Mucosa of rectum (tissue), 2 donors: ENCODE measurements at regions not wholly inside any gene's neighbourhood (a gene's known extent, or its start where the extent isn't known, plus 50 kb on each side); places are given as distances from the start of the nearest gene placed in this dataset.

ENCODE experiments used
- H3K27ac ChIP-seq, 2 donors: one replicate each; pipeline ENCODE4 v1.7.0; 2013; ENCODE audit warnings: inconsistent platforms in 2 of 2, low read depth in 2 of 2, low read length in 2 of 2
- H3K27me3 ChIP-seq, 2 donors: one replicate each; pipeline ENCODE4 v1.7.0; 2013; ENCODE audit warnings: low read length in 2 of 2; ENCODE audit not compliant: control insufficient read depth in 2 of 2, insufficient read depth in 2 of 2
- H3K36me3 ChIP-seq, 2 donors: one replicate each; pipeline ENCODE4 v1.7.0; 2013; ENCODE audit warnings: low read length in 2 of 2; ENCODE audit not compliant: control insufficient read depth in 2 of 2, insufficient read depth in 2 of 2
- H3K4me1 ChIP-seq, 2 donors: one replicate each; pipeline ENCODE4 v1.7.0; 2013; ENCODE audit warnings: low read length in 2 of 2, mild to moderate bottlenecking in 1 of 2; ENCODE audit not compliant: control insufficient read depth in 2 of 2, insufficient read depth in 2 of 2
- H3K4me3 ChIP-seq, 2 donors: one replicate each; pipeline ENCODE4 v1.7.0; 2013; ENCODE audit warnings: low read length in 2 of 2
- H3K9ac ChIP-seq, 2 donors: one replicate each; pipeline ENCODE4 v1.7.0; 2013; ENCODE audit warnings: low read length in 2 of 2, low read depth in 1 of 2, mild to moderate bottlenecking in 1 of 2
- H3K9me3 ChIP-seq, 2 donors: one replicate each; pipeline ENCODE4 v1.7.0; 2013; ENCODE audit warnings: low read length in 2 of 2; ENCODE audit not compliant: control insufficient read depth in 2 of 2
- donor health status: healthy.
- donor health status: Normal muscosa, but diverticular disease.

DNA sequence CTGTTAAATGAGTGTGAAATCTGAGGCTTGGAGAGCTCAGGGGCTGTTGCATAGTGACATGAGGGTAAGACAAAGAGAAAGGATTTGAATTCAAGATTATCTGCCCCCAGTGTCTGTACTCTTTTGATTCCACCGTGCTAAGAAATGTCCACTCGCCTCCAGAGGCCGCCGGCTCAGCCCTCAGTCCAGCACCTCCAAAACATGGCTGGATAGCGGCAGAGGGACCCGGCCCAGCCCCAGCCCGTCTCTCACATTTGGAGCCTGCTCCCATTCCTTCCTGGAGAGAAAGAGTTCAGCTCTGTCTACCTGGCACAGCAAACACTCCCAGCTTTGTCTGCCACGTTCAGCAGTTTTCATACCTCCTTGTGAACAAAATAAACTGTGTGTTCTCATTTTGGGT is 84.8 kb upstream of the IQSEC1 start:
- peaks cover 0 to 3% of the 10 kb centered on the region in 2 donors for H3K9me3 ChIP-seq
- H3K36me3 ChIP-seq = no peaks in the 10 kb centered on the region
- H3K4me3 ChIP-seq = no peak overlapping the region
- no peak overlapping the region for H3K27ac ChIP-seq
- H3K4me1 ChIP-seq = no peaks in the 10 kb centered on the region
- no peaks in the 10 kb centered on the region for H3K27me3 ChIP-seq
- no peak overlapping the region for H3K9ac ChIP-seq

DNA sequence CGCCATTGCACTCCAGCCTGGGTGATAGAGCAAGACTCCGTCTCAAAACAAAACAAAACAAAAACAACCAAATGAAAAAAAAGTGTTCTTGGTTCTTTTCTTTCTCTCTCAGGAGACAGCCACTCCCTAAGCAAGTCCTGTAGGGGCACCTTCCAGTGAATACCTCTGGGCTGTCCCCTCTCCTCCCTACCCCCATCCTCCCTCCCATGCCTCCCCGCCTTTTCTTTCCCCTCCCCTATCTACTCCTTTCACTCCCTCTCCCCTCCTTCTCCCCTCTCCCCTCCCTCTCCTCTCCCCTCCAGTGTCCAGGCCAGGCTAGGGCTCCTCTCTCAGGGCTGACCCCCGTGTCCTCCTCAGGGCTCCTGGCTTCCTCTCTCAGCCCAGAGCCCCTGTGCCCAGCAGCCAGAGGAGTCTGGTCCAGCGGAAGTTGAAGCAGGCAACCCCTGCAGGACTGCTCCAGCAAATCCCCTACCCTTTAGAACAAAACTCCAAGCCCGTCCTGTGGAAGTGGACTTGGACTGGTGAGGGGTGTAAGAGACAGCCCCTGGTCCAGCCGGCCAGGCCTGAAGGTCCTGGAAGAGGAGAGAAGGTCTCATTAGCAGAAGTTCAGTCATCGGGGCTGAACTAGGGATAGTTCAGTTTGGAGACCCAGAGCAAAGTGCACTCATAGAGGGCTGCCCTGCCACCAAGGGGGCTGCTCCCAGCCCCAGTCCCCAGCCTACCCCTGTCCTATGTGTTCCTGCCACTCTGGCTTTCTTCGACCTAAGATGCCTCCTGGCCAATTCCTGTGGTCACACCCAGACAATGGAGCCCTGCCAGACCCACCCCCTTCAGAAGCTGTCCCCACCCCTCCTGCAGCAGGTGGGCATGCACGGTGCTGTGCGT is 79.8 kb upstream of the IQSEC1 start:
- Histone ChIP-seq H3K36me3 (no peaks in the 10 kb centered on the region), H3K4me1 (no peaks in the 10 kb centered on the region), H3K9me3 (peaks cover 0 to 3% of the 10 kb centered on the region in 2 donors), H3K9ac (no peak overlapping the region), H3K4me3 (no peak overlapping the region), H3K27ac (no peak overlapping the region), H3K27me3 (no peaks in the 10 kb centered on the region)

DNA sequence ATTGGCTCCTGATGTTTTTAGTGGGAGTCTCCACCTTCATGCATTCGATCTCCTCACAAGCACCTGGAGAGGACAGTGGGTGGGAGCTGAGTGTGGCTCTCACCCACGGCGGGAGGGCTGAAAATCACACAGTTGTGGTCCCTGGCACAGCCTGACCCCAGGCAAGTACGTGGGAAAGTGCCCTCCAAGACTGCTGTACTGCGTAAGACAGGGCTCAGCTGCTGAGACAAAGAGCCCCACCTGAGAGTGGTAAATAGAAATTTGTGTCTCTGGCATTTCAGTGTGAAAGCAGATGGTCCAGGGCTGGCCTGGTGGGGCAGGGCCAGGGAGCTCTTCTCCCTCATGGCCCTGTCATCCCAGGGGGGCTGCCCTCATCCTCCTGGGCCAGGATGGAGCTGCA is 77.4 kb upstream of the IQSEC1 start:
- Histone ChIP-seq H3K27ac (no peak overlapping the region), H3K36me3 (no peaks in the 10 kb centered on the region), H3K9ac (no peak overlapping the region), H3K4me1 (no peaks in the 10 kb centered on the region), H3K27me3 (no peaks in the 10 kb centered on the region), H3K4me3 (no peak overlapping the region), H3K9me3 (no peaks in the 10 kb centered on the region)

DNA sequence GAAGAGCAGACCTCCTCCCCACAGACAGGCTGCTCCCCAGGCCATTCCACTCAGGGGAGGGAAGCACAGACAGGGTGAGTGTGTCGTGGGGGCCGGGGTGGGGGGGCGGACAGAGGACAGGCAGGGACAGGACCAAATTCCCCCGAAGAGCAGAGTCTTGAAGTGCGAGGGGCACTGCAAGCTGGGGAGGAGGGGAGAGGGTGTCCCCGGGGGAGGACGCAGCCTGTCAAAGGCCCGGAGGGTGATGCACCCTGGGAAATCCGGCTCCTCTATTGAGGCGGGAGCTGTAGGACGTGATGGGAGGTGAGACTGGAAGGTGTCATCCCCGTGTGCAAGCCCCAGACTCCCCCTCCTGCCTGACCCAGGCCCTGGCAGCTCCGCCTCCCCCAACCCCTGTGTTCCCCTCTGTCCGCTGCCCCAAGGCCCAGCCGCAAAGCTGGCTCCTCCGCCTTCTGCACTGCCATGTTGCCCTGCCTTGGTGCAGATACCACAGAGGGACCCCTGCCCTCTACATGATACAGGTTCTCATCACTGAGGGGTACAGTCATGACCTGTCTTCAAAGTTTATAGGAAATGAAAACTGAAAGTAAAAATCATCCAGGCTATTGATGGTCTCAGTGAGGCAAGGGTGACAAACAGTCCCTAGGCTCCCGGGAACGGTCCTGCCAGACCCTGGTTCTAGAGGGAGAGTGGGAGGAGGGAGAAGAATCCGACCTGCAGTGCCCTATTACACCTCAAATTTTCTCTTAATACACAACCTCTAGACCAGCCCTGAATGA is 76.3 kb upstream of the IQSEC1 start:
- no peak overlapping the region for H3K4me3 ChIP-seq
- no peak overlapping the region for H3K9ac ChIP-seq
- H3K36me3 ChIP-seq = no peaks in the 10 kb centered on the region
- no peaks in the 10 kb centered on the region for H3K27me3 ChIP-seq
- H3K4me1 ChIP-seq = no peaks in the 10 kb centered on the region
- no peak overlapping the region for H3K27ac ChIP-seq
- H3K9me3 ChIP-seq = no peaks in the 10 kb centered on the region

DNA sequence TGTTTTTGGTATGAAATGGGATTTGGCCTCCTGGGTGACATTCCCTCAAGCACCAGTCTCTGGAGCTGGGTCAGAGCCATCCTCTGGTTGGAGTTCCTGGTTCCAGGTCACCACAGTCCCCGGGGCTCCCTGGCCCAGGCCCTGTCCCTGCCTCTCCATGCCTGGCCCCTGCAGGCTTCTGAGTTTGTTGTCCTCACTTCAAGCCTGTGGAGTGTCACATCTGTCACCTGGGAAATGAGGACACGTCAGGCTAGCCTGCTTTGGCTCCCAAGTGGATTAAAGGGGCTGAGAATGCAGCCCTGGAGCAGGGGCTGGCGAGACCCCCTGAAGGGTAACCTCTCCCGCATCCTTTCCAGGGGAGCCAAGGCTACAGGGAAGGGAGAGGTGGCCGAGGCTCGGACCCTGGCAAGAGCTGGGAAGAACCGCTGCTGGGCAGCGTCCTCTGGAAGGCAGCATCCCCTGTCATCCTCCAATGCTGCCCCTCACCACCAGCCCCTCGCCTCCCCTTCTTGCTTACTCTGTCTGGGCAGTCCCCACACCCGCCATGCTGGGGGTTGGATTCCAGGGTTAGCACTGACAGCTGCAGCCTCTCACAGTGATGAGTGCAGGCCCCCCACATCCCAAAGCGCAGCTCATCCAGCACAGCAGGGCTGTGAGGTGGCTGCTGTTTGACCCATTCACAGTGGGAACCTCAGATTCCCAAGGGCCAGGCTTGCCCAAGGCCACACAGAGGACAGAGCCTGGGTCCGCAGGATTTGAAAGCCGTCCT is 75.5 kb upstream of the IQSEC1 start:
- H3K9me3 ChIP-seq = no peaks in the 10 kb centered on the region
- H3K27ac ChIP-seq = no peak overlapping the region
- H3K4me3 ChIP-seq = no peak overlapping the region
- no peak overlapping the region for H3K9ac ChIP-seq
- no peaks in the 10 kb centered on the region for H3K27me3 ChIP-seq
- H3K36me3 ChIP-seq = no peaks in the 10 kb centered on the region
- no peaks in the 10 kb centered on the region for H3K4me1 ChIP-seq

DNA sequence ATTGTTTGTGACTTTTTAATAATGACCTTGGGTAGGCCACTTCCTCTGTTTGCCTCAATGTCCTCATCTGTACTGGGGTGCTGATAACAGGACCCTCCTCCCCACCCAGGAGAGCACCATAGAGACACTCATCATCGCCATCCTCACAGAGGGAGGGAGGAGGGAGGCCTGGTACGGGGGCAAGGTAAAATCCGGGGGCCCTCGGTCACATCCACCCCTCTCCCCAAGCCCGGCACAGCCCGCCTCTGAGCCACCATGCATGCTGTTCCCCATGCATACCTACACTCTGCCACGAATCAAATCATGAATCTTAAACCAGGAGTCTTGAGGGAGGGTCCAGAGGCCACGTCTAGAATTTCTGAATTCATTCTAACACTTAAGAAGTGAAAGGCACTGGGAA is 74.9 kb upstream of the IQSEC1 start:
- no peaks in the 10 kb centered on the region for H3K27me3 ChIP-seq
- no peaks in the 10 kb centered on the region for H3K4me1 ChIP-seq
- no peak overlapping the region for H3K9ac ChIP-seq
- H3K4me3 ChIP-seq = no peak overlapping the region
- H3K9me3 ChIP-seq = no peaks in the 10 kb centered on the region
- no peak overlapping the region for H3K27ac ChIP-seq
- H3K36me3 ChIP-seq = no peaks in the 10 kb centered on the region

DNA sequence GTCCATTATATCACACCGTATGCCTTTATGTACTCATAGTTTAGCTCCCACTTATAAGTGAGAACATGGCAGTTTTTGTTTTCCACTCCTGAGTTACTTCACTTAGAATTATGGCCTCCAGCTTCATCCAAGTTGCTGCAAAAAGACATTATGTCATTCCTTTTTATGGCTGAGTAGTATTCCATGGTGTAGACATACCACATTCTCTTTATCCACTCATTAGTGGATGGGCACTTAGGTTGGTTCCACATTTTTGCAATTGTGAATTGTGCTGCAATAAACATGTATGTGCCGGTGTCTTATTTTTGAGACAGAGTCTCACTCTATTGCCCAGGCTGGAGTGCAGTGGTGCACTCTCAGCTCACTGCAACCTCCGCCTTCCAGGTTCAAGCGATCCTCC is 74.1 kb upstream of the IQSEC1 start:
- Histone ChIP-seq H3K9me3 (no peaks in the 10 kb centered on the region), H3K4me1 (no peaks in the 10 kb centered on the region), H3K36me3 (no peaks in the 10 kb centered on the region), H3K9ac (no peak overlapping the region), H3K27me3 (no peaks in the 10 kb centered on the region), H3K27ac (no peak overlapping the region), H3K4me3 (no peak overlapping the region)

DNA sequence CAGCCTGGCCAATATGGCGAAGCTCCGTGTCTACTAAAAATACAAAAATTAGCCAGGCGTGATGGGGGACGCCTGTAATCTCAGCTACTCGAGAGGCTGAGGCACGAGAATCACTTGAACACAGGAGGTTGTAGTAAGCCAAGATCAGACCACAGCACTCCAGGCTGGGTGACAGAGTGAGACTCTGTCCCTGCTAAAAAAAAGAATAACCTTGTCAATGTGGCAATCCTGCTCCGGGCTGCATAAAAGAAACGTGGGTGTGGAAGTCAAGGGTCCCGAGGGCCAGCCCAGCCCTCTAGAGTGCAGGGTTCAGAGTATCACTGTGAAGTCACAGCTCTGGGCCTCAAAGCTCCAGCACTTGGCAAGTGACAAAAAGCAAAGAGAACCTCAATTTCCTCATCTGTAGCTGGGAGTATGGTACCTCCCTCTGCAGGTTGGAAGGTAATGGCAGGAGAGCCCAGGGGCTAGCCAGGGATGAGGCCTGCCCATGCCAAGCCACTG is 73.5 kb upstream of the IQSEC1 start:
- Histone ChIP-seq H3K9me3 (no peaks in the 10 kb centered on the region), H3K27me3 (no peaks in the 10 kb centered on the region)

DNA sequence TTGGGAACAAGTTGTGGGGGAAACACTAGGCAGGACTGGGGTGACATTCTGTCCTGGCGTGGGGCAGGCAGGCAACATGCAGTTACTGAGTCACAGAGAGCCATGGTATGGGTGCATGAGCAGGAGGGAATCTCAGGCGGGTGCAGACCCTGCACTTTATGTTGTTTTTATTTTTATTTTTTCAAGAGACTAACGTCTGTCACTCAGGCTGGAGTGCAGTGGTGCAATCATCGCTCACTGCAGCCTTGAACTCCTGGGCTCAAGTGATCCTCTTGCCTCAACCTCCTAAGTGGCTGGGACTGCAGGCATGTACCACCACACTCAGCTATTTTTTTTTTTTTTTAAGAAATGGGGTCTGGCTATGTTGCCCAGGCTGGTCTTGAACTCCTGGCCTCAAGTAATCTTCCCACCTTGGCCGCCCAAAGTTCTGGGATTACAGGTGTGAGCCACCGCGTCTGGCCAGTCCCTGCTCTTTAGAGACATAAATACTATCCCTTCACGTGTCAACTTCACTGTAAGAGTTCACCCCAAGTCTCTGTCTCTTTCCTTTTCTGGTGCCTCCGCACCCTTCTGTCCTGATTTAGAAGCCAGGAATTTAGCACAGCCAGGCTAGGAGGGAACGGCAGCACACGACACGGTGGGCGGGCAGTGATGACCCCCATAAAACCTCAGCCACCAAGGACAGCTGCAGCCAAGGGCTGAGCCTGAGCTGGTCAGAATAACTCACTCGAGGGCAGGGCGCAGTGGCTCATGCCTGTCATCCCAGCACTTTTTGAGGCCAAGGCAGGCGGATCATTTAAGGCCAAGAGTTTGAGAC is 72.8 kb upstream of the IQSEC1 start:
- peaks cover 0 to 2% of the 10 kb centered on the region in 2 donors for H3K27me3 ChIP-seq
- H3K27ac ChIP-seq = no peak overlapping the region
- H3K4me1 ChIP-seq = no peaks in the 10 kb centered on the region

More for the DNA sequence above, 73.5 kb upstream of the IQSEC1 start:
- Histone ChIP-seq H3K4me3 (no peak overlapping the region), H3K9ac (no peak overlapping the region), H3K36me3 (no peaks in the 10 kb centered on the region), H3K4me1 (no peaks in the 10 kb centered on the region), H3K27ac (no peak overlapping the region)

More for the DNA sequence above, 72.8 kb upstream of the IQSEC1 start:
- Histone ChIP-seq H3K36me3 (no peaks in the 10 kb centered on the region), H3K4me3 (no peak overlapping the region), H3K9me3 (no peaks in the 10 kb centered on the region), H3K9ac (no peak overlapping the region)
